ENCODE measurements at regions not wholly inside any gene's neighbourhood (a gene's known extent, or its start where the extent isn't known, plus 50 kb on each side); places are given as distances from the start of the nearest gene placed in this dataset.
"Not testable (repeated sequence)": the region's sequence is repeated elsewhere in the genome, so short reads cannot be mapped to it uniquely, and the experiment has no call there.

- DNase-seq = no peak
Measured at GRCh38 chr16:66039793-66040192, 326.7 kb upstream of the CDH5 start.

- no peak for DNase-seq
Measured at GRCh38 chr16:66036793-66037715, 329.4 kb upstream of the CDH5 start.

- DNase-seq = no peak
Measured at GRCh38 chr16:66036184-66036583, 330.3 kb upstream of the CDH5 start.

- no peak for DNase-seq
Measured at GRCh38 chr16:66035096-66035495, 331.4 kb upstream of the CDH5 start.

- DNase-seq = no peak
Measured at GRCh38 chr16:66032841-66033240, 333.6 kb upstream of the CDH5 start.

GRCh38 chr16:66030036-66030435, 336.5 kb upstream of the CDH5 start:
- no peak for DNase-seq

- no peak for DNase-seq
Measured at GRCh38 chr16:66028510-66029216, 337.8 kb upstream of the CDH5 start.

GRCh38 chr16:66026787-66027330, 339.6 kb upstream of the CDH5 start:
- no peak for DNase-seq

GRCh38 chr16:66026211-66026610, 340.3 kb upstream of the CDH5 start:
- DNase-seq = no peak

GRCh38 chr16:66025751-66026150, 340.7 kb upstream of the CDH5 start:
- no peak for DNase-seq

- not testable (repeated sequence) for DNase-seq
Measured at GRCh38 chr16:66024567-66024966, 341.9 kb upstream of the CDH5 start.

- no peak for DNase-seq
Measured at GRCh38 chr16:66023481-66023880, 343.0 kb upstream of the CDH5 start.

- no peak for DNase-seq
Measured at GRCh38 chr16:66020642-66021041, 345.8 kb upstream of the CDH5 start.

- DNase-seq = no peak
Measured at GRCh38 chr16:66020046-66020445, 346.4 kb upstream of the CDH5 start.

- not testable (repeated sequence) for DNase-seq
Measured at GRCh38 chr16:66019502-66019901, 347.0 kb upstream of the CDH5 start.

GRCh38 chr16:66014221-66014620, 352.3 kb upstream of the CDH5 start:
- DNase-seq = no peak

GRCh38 chr16:66013486-66013885, 353.0 kb upstream of the CDH5 start:
- no peak for DNase-seq

- no peak for DNase-seq
Measured at GRCh38 chr16:66008136-66008535, 358.4 kb upstream of the CDH5 start.

GRCh38 chr16:66007717-66008116, 358.8 kb upstream of the CDH5 start:
- no peak for DNase-seq

GRCh38 chr16:66006485-66006884, 360.0 kb upstream of the CDH5 start:
- DNase-seq = no peak

GRCh38 chr16:66004699-66005098, 361.8 kb upstream of the CDH5 start:
- DNase-seq = no peak

GRCh38 chr16:66003201-66003600, 363.3 kb upstream of the CDH5 start:
- no peak for DNase-seq

- DNase-seq = no peak
Measured at GRCh38 chr16:66002601-66003000, 363.9 kb upstream of the CDH5 start.

- no peak for DNase-seq
Measured at GRCh38 chr16:66001432-66001831, 365.1 kb upstream of the CDH5 start.

Data from activated CD4-positive, alpha-beta T cell treated with anti-CD3 and anti-CD28 coated beads, Interleukin-2, amount 50 U/mL, for 4 hours (primary cell).